NCI-H748 (cell line): ENCODE measurements at regions not wholly inside any gene's neighbourhood (a gene's known extent, or its start where the extent isn't known, plus 50 kb on each side); places are given as distances from the start of the nearest gene placed in this dataset.

Experiments
- DNase-seq: peaks from one replicate; lab custom pipeline; 2025; ENCODE audit not compliant: unreplicated experiment; lab: John Stamatoyannopoulos, UW

DNA sequence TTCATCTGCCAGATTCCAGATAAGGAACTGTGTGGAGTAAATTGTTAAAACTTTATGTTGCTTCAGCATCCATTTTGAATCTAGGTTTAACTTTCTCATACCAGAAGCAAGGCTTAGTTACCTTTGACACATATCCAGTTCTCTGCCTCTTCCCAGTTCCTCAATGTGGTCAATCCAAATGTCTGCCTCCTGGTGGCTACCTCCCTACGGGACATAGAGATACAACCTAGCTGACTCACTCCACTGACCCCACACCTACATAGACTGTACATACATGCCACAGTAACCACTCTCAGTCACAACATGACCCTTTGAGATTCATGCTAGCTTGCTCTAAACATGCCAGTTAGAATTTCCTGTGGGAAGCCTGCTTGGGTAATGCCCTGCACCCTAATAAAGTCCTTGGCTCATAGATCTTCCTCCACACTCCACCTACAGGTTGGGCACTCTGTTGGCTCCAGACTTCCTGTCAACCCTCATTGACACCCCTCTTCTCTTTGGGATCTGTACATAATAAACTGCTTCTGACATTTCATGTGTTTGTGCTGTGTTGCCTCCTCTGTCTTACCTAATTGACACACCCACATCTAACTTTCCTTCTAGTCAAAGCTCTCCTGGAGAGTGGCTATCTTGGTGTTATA lies 278.1 kb downstream of the HTR7 start:
- DNase-seq, result peak; percentile 0

DNA sequence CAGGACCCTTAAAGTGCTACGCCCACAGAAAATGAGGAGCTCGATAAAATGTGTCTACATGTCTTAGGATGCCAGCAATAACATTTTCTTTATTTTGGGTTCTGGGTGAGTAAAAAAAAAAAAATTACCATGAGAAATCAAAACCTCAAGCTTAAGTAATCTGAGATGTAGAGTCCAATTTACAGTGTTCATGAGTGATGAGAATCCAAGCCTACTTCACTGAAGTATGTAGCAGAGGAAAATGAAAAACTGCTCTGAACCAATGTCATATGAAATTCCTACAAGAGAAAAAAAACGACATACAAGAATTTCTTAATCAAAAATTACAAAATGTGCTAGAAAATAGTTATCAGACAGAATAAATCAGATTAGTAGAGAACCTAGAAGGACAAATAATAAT lies 274.4 kb downstream of the HTR7 start:
- no peak for DNase-seq

DNA sequence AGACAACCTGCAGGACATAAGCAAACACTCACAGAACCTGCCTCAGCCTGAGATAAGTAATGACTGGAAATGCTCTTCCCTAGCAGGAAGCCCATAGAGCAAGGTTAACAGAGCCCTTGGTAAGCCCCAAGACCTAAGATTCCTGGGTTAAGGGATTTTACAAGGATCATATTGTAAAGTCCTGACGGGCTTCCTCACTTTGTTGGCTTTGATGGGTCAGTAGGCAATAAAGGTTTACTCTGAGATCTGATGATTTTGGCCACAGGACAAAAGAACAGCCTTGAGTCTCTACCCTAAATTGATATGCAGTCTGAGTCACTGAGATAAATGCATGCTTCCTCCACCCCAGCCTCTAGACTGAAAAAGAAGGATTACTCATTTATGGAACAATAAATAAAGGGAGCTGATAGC lies 270.8 kb downstream of the HTR7 start:
- no peak for DNase-seq

DNA sequence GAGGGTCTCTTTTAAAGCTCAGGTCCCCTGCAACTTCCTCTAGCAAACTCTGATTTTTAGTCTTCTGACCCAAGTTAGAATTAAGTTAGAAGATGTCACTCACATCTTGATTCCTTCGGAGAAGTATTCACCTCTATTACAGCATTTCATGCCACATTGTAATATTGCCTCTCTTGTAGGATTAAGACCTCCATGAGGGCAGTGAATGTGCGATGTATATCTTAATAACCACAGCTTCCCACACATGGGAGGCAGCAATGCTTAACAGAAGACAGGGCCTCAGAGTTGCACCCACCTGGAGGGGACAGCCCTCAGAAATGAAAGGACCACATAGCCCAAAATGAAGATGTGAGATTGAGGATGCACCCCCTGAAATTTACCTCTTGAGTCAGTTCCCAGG lies 270.3 kb downstream of the HTR7 start:
- no peak for DNase-seq

DNA sequence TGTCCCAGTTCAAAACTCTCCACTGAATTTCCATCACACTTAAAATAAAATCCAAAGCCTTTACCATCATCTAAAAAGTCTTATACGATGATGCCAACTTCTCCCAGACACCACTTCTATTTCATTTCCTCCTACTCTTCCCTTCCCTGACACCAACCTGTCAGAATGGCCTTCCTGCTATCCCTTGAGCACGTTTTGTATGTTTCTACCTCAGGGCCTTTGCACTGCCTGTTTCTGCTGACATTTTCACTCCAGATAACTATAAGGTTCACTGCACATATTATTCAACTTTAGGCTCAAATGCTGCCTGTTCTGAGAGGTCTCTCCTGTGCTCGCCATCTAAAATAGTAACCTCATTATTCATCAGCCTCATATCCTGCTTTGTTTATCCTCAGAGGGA lies 269.6 kb downstream of the HTR7 start:
- DNase-seq, result no peak

DNA sequence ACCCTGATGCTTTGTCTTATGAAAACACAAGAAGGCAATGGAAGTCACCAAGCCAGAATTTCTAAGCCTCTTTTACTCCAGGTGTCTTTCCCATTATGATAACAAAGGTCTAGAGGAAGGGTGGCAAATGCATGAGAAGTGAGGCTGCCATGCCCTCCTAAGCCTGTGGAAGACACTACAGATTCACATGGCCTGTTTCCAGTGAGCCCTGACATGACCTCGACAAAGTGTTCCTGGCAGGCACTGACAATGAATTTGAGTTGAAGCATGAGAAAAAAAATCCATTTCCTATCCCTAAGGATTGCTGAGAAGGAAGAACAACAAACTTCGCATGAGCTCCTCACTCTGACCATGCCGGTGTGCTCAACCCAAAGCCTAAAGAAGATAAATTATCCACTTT lies 268.0 kb downstream of the HTR7 start:
- no peak for DNase-seq

DNA sequence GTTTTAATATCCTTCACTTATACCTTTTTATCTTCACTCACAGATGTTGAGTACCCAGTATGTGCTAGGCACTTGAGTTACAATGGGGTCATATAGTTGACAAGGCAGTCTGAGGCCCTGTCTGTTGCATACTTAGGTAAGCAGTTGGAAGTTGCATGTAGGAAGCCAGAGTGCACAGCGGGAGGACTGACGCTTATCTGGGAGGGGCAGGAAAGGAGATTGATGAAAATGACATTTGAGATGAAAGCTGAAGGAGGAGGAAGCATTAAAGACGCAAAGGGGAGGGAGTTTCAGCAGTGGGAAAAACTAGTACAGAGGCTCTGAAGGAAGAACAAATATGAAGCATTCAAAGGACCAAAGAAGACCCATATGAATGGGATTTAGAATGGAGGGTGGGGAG lies 266.2 kb downstream of the HTR7 start:
- peak; percentile 21 for DNase-seq

DNA sequence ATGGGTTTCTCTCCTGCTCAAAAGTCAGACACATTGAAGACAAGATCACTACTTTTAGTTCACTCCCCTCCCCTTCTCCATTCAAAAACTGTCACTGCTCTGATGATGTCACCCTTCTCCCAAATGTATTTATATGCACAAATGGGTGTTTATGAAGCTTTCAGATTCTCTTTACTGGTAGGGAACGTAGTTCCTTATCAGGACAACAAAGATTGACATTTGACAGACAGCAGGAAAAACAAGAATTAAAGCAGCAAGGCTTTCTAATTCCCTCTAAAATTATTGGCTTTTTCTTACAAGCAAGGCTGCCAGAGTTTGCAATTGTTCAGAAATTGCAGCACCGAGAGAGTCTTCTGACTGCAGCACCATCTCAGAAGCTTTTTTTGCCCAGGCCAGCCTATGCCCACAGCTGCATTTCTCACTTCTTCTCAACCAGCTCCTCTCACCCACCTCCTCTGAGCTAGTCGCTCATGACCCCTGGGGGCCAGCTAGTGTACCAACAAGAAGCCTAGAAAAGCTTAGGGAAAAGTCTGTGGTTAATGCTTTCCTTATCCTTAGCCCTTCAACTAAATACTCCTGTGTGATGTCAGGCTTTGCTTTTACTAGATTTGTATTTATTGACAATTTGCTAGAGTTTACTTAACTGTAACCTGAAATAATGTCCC lies 265.1 kb downstream of the HTR7 start:
- DNase-seq, result peak; percentile 56

DNA sequence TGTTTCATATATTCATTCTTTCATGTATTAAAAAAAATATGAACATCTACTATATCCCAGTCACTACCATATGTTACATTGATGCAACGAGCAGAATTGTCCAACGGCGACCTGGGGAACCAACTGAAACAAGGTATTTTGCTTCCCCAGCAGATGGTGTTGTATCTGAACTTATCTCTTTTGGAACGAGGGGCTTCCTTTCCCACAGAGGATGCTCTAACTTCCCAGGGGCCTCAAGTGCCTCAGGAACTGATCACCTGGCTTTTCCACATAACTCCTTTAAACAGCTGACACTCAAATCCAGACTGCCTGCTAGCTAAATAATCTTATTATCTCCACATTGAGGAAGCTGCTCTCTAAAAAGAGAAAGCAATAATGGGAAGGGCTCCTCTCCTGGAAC lies 259.3 kb downstream of the HTR7 start:
- no peak for DNase-seq

DNA sequence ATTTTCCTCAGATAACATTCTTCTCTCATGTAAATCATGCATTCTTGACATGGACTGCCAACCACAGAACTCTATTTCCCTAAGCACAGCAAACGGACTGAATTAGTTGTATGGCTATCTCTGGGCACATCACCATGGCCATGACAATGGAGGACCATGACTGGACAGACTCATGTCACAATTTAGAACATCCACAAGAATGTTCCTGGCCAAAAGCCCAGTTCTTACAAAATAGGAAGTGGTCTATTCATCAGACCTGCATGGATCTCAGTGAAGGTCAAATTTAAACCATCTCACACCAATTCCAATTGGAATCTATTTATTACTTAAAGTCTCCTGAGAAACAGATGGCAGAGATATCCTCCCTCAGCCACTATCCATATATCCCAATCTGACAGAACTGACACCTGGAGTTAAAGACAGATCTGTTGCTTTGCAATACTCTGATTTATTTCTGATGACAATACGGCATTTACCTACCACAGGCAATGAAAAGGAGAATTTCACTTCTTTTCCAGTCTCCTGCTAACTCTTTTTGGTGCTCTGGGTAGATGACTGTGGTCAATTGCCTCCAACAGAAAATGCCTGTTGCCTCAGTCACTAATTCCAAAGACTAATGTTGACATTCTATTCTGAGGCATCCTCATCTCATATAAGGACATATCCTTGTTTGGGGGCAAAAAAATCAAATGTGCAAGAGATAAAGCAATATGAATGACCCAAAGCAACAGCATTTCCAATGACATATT lies 254.8 kb downstream of the HTR7 start:
- no peak for DNase-seq

DNA sequence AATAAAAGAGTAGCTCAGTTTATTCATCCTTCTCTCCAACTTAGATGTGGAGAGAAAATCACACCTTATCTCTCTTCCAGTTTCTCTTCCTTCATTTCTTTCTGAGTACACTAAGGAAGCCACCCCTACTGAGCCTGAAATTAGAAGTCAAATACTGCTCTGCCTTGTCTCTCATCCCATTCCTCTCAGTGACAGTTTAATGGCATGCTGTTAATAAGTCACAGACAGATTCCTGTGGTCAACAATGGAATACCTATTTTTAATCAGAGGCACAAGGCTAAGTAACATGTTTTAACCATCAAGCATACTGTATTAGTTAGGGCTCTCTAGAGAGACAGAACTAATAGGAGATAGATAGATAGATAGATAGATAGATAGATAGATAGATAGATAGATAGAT lies 253.2 kb downstream of the HTR7 start:
- DNase-seq, result no peak

DNA sequence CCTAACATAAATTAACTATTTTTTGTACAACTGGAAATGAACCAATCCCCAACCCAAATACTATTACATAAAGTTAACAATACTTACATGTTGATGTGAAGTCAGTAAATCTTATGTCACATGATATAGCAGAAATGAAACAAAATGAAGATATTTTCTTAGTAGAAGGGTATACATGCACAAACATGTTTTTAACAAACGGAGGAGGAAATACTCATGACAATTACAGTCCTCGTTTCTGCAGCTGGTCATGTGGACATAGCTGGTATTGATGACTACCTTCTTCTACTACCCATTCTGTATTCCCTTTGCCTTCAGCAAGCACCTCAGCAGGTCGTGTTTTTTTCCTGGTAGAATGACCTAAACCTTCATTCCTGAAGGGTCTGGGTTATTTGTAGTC lies 252.3 kb downstream of the HTR7 start:
- no peak for DNase-seq

DNA sequence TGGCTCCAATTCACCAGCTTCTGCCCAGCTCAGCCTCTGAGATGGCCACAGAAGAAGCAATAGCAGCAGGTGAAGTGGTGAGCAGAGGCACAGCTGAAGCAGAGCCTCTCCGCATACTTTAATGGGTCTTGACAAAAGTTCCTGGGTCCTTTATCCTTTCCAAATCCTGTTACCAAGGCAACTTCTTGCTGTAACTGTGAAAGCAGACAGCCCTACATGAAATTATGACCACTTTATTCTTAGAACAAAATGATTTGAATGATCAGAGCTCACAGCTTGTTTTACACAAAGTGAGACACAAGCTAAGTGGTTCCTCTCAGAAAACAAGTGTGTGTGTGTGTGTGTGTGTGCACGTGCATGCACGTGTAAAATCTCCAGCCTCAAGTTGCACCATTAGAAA lies 245.6 kb downstream of the HTR7 start:
- DNase-seq, result no peak

DNA sequence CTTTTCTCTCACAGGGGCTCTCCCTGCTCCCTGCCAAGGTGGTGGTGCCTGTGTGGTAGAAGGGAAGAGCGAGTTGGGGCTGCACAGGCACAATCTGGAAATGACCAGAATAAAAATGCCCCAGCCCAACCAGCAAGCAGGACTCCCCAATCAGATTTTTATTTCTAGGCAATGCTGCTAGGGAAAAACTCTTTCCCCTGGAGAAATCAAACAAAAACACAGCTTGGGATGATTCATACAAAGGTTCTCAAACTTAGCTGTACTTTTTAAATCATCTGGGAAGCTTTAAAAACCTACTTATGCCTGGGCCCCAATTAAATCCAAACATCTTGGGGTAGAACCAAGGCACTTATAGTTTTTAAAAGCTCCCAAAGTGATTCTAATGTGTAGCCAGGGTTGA lies 243.2 kb downstream of the HTR7 start:
- no peak for DNase-seq

DNA sequence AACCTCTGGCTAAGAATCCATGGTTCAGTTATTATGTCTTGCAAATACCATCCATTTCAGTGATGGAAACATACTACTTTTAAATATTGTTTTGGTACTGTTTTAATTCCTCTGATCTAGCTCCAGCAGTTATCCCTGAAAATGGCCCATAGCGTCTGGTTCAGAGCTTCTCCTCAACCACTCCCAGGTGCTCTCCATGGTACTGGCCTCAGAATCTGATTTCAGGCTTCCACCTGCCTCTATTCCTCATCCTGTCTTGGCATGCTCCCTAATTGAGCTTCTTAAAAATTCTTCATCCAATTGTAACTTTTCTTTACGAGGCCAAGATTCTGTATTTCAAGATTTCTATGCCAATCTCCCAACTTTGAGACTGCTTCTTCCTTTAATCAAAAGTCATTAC lies 236.3 kb downstream of the HTR7 start:
- no peak for DNase-seq

DNA sequence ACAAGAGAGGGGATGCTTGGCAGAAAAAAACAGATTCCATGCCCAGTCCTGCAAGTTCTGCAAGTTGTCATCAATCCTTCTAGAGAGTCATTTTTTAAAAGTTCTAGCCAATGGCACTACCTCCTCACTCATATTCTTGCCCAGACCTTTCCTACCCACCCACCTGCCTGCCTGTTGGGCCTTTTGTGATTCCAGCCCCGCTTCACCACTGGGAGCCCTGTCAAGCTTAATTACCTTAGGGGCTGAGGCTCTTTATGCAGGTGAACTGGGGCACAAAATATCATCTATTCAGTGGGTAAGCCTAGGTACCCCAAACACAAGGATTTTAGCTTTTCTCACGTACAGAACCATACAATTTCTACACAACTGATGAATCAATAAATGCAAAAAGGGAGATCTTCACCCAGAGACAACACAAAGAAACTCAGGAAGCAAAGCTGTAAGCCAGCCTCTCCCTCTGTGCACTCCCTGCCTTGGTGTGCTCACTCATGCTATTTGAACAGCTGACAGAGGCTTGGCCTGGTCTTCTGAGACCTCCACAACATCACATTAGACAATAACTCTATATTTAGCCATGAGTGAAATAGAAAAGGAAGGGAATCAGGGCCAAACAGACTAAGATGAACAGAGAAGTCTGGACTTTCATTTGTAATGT lies 222.6 kb downstream of the HTR7 start:
- peak; percentile 0 for DNase-seq

DNA sequence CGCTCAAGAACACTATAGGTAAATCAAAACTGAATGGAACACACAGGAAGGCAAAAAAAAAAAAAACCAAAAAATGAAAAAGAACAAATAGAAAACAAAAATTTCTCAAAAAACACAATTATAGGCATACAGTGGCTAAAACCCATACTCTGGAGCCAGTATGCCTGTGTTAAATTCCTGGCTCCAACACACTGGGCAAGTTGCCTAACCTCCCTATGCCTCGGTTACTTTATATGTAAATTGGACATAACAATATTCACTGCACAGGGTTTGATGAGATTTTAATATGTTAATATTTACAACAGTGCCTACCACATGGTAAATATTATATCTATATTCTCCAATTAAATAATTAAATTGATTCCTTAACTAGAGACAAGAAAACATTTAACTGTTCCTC lies 217.1 kb downstream of the HTR7 start:
- no peak for DNase-seq

DNA sequence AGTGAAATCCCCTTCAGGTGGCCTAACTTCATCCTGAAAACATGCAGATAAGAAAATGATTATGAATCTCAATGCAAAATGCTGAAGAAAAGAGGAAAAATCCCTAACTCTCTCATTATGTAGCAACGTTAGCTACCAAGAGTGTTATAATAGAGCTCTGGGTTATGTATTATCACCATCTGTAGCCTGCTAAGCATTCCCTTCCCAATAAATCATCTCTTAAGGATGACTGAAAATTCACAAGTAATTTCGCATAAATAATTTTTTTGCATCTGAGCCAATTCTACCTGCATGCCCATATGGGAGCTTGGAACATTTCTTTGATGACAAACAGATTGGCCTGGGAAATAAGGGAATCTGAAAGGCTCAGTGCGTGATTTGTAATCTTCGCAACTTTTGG lies 216.1 kb downstream of the HTR7 start:
- no peak for DNase-seq

DNA sequence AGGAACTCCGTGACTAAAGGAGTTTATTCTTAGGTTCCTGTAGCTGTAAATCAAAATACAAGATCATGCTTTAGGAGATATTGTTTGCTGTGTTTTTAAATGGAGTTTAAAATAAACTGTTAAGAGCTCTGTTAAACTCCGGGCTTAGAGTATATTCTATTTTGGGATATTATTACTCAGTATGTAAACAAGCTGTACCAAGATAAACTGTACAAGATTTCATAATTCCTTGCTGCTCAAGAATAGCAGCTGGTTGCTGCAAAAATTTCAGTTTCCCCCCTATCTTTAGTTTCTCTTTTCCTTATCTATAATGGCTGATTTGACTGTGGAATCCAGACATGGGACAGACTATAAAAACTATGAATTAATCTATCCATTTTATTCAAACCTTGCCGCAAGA lies 215.7 kb downstream of the HTR7 start:
- DNase-seq, result no peak

DNA sequence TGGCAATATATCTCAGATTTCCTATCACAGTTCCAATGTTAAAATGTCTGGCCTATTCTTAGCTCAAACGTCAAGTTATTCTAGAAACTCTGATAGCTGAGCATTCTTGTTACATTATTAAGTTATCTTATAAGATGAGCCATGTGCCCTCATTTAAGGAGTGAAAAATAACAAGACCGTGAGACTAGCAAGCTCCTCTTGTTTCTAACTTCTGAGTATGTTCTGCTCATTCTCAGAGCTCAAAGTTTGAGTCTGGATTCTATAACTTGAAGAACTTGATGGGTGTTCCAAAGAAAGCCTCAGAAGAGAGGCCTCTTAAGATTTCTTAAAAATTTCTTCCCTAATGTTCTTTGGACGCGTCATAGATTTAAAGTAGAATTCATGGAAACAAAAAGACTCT lies 215.2 kb downstream of the HTR7 start:
- DNase-seq, result no peak

DNA sequence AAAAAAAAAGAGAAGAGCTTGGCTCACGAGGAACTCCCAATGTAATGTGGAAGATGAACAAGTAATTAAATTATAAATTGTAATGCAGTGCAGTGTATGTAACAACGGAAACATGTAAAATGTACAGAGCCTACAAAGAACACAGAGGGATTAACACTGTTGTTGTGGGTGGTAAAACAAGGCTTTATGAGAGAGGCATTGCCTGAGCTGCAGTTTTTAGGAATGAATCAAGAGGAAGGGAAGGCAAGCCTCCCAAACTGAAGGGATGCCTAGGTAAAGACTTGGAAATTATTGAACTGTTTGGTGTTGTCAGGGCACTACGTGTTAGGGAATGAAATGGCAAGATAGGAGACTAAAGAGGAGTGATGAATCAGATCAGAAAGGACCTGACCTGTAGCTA lies 213.7 kb downstream of the HTR7 start:
- DNase-seq, result no peak

DNA sequence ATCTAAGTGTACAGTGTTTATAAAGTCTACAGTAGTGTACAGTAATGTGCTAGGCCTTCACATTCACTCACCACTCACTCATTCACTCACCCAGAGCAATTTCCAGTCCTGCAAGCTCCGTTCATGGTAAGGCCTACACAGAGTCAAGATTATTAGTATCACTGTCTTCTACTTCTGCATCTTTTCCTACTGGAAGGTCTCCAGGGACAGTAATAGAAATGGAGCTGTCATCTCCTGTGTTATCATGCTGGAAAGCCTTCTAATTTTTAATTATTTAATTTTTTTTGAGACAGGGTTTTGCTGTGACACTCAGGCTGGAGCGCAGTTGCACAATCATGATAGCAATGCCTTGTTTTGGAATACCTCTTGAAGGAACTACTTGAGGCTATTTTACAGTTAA lies 207.0 kb downstream of the HTR7 start:
- DNase-seq, result no peak
